Astrocyte of the hippocampus (primary cell): ENCODE measurements at regions not wholly inside any gene's neighbourhood (a gene's known extent, or its start where the extent isn't known, plus 50 kb on each side); places are given as distances from the start of the nearest gene placed in this dataset.

Experiments used
- DNase-seq: peaks from one replicate; pipeline ENCODE4 v3.0.0; 2011; ENCODE audit warnings: low read depth, low spot score

GRCh38 chrX:107502316-107502715 lies 52.9 kb downstream of the FRMPD3 start:
- DNase-seq: no peak

- no peak for DNase-seq
Measured at GRCh38 chrX:107504006-107504405, 54.6 kb downstream of the FRMPD3 start.

GRCh38 chrX:107505223-107505622 lies 55.8 kb downstream of the FRMPD3 start:
- DNase-seq: no peak

DNA sequence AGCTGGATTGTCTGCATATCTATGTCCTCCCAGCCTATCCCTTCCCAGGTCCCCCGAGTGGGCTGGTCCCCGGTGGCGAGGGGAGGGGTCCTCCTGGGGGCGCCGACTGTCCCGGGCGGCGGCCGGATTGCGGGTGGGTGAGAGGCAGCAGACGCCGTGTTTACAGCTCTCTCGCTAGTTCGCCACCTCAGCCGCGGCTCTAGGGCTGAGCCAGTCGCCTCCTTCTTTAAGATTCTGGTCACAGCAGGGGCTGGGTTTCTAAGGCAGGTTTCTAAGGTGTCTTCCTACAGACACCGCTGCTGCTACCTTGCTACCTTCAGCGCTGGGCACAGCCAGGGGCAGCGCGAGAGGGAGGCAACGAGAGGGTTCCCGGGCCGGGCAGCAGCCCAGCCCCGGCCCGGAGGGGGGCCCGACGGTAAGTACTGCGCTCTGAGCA lies 57.2 kb downstream of the FRMPD3 start:
- no peak for DNase-seq

DNA sequence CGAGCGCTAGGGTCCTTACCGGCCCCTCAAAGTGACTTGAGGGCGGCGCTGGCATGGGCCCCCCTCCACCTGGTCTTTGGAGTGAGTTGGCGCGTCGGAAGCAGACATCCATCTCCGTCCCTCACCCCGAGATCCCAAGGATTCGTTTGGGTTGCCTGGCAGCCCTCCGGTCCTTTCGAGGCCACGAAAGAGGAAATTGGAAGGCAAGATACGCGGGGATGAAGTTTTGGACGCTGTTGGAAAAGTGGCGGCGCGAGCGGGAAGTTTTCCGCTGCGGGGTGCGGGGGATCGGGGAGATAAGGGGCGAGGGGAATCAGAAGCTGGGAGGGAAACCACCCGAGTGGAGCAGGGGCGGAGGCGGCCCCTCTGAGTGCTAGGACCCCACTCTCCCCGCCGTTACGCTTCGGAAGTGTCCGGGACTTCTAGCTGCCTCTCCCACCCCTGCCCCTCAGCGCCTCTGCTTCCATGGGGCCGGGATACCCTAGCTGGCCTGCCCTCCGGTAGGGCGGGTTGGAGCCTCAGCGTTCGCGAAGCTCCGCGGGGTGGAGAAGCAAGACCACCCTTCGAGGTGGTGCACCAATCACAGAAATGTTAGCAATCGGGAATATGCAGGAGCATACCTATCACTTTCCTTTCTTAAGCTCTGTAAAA lies 57.8 kb downstream of the FRMPD3 start:
- no peak for DNase-seq

- no peak for DNase-seq
Measured at GRCh38 chrX:107507744-107508117, 58.3 kb downstream of the FRMPD3 start.

- no peak for DNase-seq
Measured at GRCh38 chrX:107508925-107509324, 59.5 kb downstream of the FRMPD3 start.

DNA sequence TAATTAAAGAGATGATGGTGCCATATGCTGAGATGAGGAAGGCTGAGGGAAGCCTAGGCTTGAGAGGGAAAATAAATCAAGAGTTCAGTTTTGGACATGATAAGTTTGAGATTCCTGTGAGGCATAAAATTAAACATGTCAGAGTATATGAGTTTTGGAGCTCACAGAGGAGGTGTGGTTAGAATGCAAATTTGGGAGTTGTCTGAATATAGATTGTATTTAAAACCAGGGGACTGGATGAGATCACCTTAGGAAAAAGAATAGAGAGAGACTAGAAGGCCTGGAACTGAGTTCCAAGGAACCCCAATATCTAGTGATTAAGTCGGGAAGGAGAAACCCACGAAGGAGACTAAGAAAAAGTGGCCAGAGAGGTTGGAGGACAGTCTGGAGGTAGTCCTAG lies 65.5 kb downstream of the FRMPD3 start:
- DNase-seq: no peak

GRCh38 chrX:107521877-107522586 lies 72.6 kb downstream of the FRMPD3 start:
- no peak for DNase-seq

- DNase-seq: no peak
Measured at GRCh38 chrX:107522901-107523300, 73.4 kb downstream of the FRMPD3 start.

DNA sequence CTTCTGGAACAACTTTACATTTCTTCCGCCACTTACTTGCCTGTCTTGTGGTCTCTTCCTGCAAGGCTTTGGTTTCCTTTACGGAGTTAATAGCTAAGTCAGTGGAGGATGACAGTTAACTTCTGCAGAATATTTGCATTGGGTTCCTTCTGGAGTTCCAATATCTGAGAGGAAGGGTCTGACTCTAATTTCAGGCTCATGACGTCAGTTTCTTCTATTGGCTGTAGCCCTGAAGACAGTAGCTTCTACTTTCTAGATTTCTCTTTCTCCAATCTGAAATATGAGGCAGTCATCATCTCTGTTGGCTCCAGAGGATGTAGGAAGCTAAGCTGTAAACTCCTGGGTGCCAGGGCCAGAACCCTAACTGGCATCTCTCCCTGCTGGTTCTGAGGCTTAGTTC lies 76.7 kb downstream of the FRMPD3 start:
- no peak for DNase-seq

DNA sequence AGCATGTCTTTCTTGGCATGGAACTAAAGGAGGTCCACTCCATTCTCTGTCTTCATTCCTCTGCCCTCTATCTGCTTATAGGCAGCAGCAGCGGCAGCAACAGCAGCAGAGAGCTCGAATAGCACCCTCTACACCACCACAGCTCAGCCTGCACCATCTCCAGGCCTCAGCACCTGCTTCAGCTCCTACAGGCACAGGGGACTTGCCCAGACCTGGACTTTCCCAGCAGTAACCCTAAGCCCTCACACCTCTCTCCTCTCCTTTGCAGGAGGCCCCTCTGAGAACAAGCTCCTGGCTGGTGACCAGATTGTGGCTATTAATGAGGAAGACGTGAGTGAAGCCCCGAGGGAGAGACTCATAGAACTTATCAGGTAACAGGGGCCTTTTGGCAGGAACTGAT lies 80.7 kb downstream of the FRMPD3 start:
- DNase-seq: no peak

DNA sequence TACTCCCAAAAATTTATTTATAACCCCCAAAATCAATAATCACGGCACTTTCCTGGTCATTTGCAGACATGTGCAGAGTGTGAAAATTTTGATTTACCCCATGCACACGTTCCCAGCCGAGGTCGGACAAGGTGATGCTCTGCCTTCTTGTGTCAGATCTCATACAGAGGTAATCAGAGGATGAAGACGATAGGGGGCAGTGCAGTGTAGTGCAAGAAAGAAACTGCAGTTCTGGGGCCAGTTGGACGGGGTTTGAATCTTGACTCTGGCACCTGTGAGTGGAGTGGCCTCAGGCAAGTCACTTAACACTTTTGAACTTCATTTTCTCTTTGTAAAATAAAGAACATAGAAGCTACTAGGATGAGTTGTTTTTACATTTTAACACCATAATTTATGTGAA lies 88.4 kb downstream of the FRMPD3 start:
- peak; percentile 52 for DNase-seq

DNA sequence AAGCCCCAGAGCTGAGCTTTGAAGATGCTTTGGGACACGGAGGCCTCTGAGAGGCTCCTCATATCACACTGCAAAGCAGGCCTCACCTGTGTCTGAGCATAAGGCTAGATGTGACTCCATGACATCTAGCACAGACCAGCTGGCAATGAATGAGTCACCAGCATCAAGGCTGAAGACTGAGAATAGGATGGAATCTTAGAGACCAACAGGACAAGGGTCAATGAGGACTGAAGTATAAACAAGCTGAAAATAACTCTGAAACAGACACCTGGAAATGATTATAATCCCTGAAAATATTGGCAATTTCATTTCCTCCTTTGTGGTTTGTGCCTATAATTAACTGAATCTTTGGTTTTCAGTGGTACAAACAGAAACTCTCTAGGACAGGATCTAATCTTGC lies 87.1 kb upstream of the PRPS1 start:
- DNase-seq: no peak

GRCh38 chrX:107542040-107542439 lies 86.3 kb upstream of the PRPS1 start:
- no peak for DNase-seq

DNA sequence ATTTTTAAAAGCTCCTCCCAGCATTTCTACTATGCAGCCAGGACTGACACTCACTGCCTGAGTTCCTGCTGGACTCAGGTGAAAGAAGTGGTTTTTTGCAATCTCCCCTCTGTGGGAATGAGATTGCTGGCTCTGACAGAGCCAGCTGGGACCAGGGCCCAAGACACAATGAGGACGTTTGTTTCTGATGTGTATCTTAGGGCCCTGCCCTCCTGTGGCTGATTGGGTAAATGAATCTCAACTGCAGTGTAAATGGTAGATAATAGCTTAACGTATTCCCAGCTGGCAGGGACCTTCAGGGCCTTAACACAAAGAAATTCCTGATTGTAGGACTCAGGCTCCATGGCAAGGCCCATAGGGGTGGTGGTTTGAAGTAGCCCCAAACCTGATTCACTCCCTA lies 85.8 kb upstream of the PRPS1 start:
- peak; percentile 42 for DNase-seq

DNA sequence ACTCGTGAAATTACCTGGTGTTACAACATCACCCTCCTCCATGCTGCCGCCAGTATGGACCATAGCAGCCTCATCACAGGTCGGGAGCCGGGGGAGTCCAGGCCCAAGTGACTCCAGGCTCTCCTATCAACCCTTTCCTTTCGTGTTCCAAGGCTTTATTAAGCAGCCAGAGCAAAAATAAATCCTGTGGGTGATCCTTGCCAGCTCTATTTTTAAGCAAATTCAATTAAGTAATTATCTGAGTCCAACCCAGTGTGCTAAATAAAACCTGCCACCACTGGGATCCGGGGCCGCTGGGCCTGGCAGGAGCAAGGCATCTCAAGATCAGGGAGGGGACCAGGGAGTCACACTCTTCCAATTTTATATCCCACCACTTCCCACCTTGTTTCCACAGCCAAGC lies 80.7 kb upstream of the PRPS1 start:
- DNase-seq: no peak

DNA sequence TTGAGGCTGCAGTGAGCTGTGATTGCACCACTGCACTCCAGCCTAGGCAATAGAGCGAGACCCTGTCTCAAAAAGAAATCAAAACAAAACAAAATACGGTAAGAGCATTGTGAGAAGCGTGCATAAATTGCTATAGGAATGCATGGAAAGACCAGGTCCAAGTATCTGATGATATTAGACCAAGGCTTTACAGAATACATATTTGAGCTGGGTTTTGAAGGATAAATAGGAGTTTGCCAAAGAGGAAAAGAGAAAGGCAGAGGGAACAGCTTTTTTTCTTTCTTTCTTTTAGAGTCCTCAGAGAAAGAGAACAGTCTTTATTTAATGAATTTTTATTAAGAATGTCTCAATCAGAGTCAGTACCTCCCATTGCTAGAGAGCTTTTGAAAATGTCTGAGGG lies 79.5 kb upstream of the PRPS1 start:
- no peak for DNase-seq

GRCh38 chrX:107549504-107549903 lies 78.8 kb upstream of the PRPS1 start:
- DNase-seq: no peak

DNA sequence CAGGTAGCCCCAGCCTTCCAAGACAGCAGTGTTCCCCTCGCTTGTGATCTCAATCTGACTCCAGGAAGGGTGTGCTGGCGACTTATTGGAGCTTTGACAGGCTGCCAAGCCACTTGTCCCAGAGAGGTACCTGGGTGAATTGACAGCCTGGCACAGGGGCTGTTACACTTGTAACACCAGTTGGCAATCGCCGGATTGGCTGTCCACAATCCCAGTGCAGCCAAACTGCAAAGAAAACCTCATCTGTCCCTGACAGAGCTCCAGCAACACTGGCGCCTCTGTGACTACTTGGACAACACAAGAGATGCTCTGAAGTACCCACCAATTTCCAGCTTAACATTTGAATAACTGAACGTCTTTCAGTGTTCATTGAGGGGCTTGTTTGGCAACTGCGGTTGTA lies 76.8 kb upstream of the PRPS1 start:
- DNase-seq: no peak

- no peak for DNase-seq
Measured at GRCh38 chrX:107552930-107553329, 75.4 kb upstream of the PRPS1 start.

DNA sequence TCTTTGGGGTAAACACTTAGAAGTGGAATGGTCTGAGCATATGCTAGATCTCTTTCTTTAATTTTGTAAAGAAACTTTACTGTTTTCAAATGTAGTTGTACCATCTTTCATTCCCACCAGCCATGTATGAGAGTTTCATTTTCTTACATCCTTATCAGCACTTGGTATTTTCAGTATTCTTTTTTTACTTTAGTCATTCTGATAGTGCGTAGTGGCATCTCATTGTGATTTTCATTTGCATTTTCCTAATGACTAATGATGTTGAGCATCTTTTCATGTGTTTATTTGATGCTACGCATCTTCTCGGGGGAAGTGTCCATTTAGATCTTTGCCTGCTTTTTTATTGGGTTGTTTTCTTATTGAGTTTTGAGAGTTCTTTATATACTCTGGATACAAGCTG lies 71.3 kb upstream of the PRPS1 start:
- DNase-seq: no peak

DNA sequence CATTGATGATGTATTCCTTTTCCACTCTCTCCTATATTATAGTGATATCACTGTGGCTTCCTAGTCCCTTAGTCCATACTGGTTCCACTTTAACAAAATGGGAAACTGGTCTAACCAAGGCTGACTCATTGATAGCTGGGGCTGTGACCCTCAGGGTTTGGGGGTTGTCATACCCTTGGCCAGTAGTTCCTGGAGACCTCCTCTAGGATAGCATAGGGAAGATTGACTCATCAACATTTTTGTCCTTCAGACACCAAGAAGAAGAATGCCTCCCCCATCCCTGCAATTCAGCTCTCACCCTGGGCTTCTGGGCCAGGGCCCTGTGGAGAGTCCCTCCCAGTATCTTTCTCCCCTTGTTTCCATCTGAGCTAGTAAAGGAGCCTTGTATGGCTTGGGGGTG lies 68.8 kb upstream of the PRPS1 start:
- no peak for DNase-seq

- no peak for DNase-seq
Measured at GRCh38 chrX:107560041-107560440, 68.3 kb upstream of the PRPS1 start.
